ENCODE measurements at regions not wholly inside any gene's neighbourhood (a gene's known extent, or its start where the extent isn't known, plus 50 kb on each side); places are given as distances from the start of the nearest gene placed in this dataset.
"Not testable (repeated sequence)": the region's sequence is repeated elsewhere in the genome, so short reads cannot be mapped to it uniquely, and the experiment has no call there.

DNA sequence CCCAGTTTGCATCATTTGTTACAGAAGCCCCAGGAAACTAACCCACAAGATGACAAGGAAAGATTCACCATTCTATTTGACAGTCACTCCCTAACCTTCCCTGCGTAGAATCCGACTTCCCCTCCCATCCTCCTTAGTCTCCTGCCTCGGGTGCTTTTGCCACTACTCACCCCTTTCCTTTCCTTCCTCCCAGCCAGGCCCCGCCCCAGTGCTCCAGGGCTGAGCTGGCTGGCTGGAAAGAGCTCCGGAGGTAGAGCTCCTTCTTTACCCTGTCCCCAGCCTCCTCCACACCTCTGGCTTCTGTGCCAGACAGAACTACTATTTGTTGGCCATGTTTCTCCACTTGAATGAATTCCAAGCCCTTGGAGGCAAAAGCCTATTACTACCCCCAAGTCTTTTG, 317.6 kb upstream of the NCKAP5 start:
- Mint-ChIP-seq H3K36me3 (ENCODE audit: insufficient read depth) (no peaks in the 10 kb centered on the region), H3K27me3 (ENCODE audit: low read depth) (peaks cover 20% of the 10 kb centered on the region), H3K4me1 (ENCODE audit: low read depth) (peaks cover 1% of the 10 kb centered on the region), H3K4me3 (no peak overlapping the region), H3K9me3 (no peaks in the 10 kb centered on the region)
- no peak for DNase-seq
- no peak for ATAC-seq

DNA sequence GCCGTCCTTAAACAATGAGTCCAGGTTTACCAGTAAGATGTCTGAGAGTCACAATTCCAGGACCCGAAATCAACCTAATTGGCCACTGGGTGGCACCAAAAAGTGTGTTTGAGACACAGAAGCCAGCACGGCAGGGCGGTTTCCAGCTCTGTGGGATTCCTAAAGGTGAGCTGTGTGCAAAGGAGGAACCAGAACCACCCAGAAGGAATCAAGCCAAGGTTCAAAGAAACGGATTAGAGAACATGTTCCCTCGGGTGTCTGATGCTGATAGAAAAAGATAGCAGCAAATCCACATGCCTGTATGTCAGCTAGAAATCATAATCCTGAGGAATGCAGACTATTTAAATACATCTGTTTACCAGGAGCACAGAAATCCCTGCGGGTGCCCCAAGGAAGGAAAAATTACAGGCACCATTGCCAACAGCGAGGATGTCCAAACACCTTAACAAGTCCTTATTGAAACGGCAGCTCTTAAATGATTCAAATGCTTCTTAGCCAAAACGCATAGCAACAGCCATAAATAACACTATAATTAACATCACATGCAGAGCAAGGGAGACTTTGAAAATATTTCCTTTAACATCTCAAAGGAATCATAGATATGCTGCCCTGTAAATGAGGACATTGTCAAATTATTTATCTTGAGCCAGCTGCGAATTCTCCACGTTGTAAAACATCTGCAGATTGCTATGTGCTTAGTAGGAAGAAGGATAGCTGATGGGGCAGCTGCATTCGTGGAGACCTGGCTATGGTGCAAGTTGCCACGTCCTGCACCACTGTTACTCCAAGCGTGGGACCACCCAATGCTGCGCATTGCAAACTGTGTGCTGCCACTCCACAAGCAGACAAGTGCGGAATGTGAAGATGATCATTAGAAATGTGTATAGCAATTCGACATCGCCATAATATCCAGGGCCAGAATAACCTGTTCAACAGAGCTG, 318.7 kb upstream of the NCKAP5 start:
- ATAC-seq (peak in 1 of 2 donors; percentile 43), DNase-seq (peak; percentile 34)
- H3K4me3 Mint-ChIP-seq: no peak overlapping the region
- peaks cover 11% of the 10 kb centered on the region for H3K27me3 Mint-ChIP-seq (ENCODE audit: low read depth)
- H3K36me3 Mint-ChIP-seq (ENCODE audit: insufficient read depth): no peaks in the 10 kb centered on the region
- no peaks in the 10 kb centered on the region for H3K9me3 Mint-ChIP-seq
- peaks cover 1% of the 10 kb centered on the region for H3K4me1 Mint-ChIP-seq (ENCODE audit: low read depth)

DNA sequence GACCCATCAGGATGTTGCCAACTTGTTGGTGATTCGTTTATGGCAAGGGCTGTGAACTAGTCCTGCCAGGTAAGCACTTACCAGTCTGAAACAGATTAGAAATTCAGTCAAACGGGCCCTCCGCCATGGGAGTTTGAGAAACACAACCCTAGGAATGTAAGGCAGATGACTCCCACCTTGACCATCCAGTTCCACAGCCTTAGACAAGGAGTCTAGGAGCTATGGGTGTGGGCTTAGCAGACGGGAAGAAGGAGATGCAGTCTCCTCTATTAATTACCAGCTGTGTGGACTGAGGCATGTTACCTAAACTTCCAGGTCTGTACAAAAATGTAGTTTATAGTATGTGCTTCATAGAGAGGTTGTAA, 319.4 kb upstream of the NCKAP5 start:
- H3K4me3 Mint-ChIP-seq: no peak overlapping the region
- peaks cover 1% of the 10 kb centered on the region for H3K4me1 Mint-ChIP-seq (ENCODE audit: low read depth)
- H3K27me3 Mint-ChIP-seq (ENCODE audit: low read depth): peaks cover 7% of the 10 kb centered on the region
- H3K9me3 Mint-ChIP-seq: no peaks in the 10 kb centered on the region
- ATAC-seq (no peak), DNase-seq (no peak)
- no peaks in the 10 kb centered on the region for H3K36me3 Mint-ChIP-seq (ENCODE audit: insufficient read depth)

DNA sequence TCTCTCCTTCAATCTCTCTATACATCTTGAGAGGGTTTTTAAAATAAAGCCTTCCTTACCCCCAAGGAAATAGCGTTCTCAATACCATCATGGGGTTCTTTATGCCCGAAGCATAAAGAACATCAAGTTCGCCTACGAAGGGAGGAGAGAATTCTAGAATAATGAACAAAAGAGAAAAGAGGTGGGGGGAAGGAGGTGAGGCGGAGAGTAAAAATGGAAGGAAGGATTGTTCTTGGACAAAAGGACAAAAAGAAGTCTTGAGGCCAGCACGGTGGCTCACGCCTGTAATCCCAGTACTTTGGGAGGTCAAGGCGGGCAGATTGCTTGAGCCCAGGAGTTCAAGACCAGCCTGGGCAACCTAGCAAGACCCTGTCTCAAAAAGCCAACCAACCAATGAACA, 319.8 kb upstream of the NCKAP5 start:
- no peak for DNase-seq
- Mint-ChIP-seq H3K9me3 (no peaks in the 10 kb centered on the region), H3K36me3 (ENCODE audit: insufficient read depth) (no peaks in the 10 kb centered on the region), H3K27me3 (ENCODE audit: low read depth) (peaks cover 7% of the 10 kb centered on the region), H3K4me3 (no peak overlapping the region), H3K4me1 (ENCODE audit: low read depth) (peaks cover 1% of the 10 kb centered on the region)
- ATAC-seq: no peak

DNA sequence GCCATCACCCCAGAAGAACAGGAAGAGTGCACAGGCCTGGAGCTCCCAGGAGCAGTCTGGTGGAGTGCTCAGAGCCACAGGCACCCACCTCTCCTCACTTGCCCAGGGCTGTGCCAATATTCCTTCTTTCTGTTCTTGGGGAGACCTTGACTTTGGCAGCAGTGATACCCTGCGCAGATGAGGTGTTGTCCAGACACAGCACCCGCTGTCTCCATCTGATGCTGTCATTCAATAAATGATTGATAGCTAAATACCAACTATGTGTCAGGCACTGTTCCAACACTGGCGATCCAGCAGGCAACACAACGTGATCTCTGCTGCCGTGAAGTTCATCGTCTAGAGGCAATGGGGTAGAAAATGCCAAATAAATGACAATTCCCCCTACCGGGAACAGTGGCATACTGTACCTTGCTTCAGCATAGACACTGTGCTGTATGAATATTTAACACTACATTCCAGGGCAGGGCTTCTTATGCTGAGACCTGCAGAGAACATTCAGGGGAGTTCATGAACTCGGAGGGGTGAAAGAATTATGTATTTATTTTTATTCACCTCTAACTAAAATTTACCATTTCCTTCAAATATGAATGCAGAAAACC, 320.5 kb upstream of the NCKAP5 start:
- no peak overlapping the region for H3K4me3 Mint-ChIP-seq
- H3K9me3 Mint-ChIP-seq: peaks cover 3% of the 10 kb centered on the region
- H3K4me1 Mint-ChIP-seq (ENCODE audit: low read depth): peaks cover 1% of the 10 kb centered on the region
- ATAC-seq: no peak
- no peak for DNase-seq
- H3K36me3 Mint-ChIP-seq (ENCODE audit: insufficient read depth): no peaks in the 10 kb centered on the region
- peaks cover 7% of the 10 kb centered on the region for H3K27me3 Mint-ChIP-seq (ENCODE audit: low read depth)

DNA sequence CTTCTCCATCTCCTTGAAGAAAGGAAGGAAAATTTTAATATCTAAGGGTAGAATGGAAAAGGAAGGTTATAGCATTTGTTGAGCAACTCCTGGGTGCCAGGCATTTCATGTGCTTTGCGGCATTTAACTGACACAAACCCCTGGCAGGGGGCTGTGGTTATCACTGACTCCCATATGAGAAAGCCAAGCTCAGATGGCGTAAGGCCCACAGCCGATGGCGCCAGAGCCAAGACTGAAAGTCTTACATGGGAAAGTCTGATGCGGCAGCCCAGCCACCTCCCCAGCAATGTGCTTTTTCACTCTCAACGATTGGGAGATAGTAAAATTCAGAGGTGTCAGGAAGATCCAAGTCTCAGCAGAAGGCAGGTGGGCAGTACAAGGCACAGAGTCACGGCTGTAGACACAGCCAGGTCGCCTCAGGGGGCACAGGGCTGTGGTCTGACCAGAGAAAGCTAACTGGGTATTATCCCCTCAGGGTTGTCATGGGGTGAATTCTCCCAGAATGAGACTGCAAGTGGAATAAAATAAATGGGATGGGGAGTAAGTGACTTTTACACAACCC, 324.2 kb upstream of the NCKAP5 start:
- Mint-ChIP-seq H3K9me3 (peaks cover 11% of the 10 kb centered on the region), H3K4me3 (no peak overlapping the region), H3K27me3 (ENCODE audit: low read depth) (peaks cover 2% of the 10 kb centered on the region), H3K4me1 (ENCODE audit: low read depth) (no peaks in the 10 kb centered on the region), H3K36me3 (ENCODE audit: insufficient read depth) (no peaks in the 10 kb centered on the region)
- ATAC-seq (no peak), DNase-seq (no peak)

DNA sequence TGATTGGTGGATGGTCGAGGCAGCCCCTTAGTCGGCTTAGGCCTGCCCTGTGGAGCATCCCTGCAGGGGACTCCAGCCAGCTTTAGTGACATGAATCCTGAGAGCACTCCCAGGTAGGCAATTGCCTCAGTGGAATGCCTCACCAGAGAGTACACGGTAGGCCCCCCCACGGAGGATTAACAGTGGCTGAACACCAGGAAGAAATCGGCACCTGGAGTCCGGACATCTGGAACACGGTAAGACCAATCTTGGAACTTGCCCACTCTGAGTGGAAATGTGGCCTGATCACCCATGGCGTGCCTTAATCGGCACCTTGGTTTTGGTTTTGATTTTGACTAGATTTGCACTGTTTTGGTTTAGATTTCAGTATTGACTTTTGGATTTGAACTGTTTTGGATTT, 326.2 kb upstream of the NCKAP5 start:
- DNase-seq: no peak
- H3K4me1 Mint-ChIP-seq (ENCODE audit: low read depth): no peaks in the 10 kb centered on the region
- no peak overlapping the region for H3K4me3 Mint-ChIP-seq
- H3K9me3 Mint-ChIP-seq: peaks cover 11% of the 10 kb centered on the region
- no peak for ATAC-seq
- no peaks in the 10 kb centered on the region for H3K36me3 Mint-ChIP-seq (ENCODE audit: insufficient read depth)
- H3K27me3 Mint-ChIP-seq (ENCODE audit: low read depth): peaks cover 2% of the 10 kb centered on the region

DNA sequence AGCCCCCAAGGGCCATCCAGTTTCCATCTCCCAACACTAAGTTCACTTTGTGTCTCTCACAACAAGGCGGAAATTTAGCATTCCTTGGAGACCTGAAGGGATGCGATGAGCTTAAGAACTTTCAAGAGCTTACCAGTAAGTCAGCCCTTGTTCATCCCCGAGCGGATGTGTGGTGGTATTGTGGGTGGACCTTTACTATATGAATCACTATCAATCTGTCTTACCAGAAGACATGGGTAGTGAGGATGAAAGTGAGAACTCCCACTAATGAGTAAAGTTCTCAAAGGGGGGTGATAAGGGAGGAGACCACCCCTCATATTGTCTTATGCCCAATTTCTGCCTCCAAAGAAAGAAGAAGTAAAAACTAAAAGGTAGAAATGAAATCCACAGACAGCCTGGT, 329.6 kb upstream of the NCKAP5 start:
- H3K36me3 Mint-ChIP-seq (ENCODE audit: insufficient read depth): not testable (repeated sequence)

DNA sequence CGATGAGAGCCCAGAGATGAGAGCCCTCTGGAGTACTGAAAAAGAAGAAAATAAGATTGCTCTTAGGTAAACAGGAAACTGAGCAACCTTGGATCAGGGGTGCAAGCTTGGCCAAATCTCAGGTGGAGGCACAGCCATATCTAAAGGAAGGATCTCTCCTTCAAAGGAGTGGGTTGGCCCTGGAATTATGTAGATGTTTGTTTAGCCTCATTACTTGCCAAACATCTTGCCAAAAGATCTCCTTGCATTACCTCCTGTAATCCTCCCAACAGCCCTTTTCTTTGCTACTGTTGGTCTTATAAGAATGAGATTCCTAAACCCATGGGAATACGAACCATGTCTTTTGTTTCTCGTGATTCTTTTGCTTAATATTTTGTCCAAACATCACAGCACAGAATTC, 332.6 kb upstream of the NCKAP5 start:
- H3K4me3 Mint-ChIP-seq: no peak overlapping the region
- no peaks in the 10 kb centered on the region for H3K9me3 Mint-ChIP-seq
- DNase-seq (no peak), ATAC-seq (no peak)
- no peaks in the 10 kb centered on the region for H3K36me3 Mint-ChIP-seq (ENCODE audit: insufficient read depth)
- peaks cover 7% of the 10 kb centered on the region for H3K27me3 Mint-ChIP-seq (ENCODE audit: low read depth)
- H3K4me1 Mint-ChIP-seq (ENCODE audit: low read depth): no peaks in the 10 kb centered on the region

More for the DNA sequence above, 329.6 kb upstream of the NCKAP5 start:
- not testable (repeated sequence) for H3K4me3 Mint-ChIP-seq; H3K27me3 Mint-ChIP-seq (ENCODE audit: low read depth); ATAC-seq; DNase-seq; H3K4me1 Mint-ChIP-seq (ENCODE audit: low read depth)
- peaks cover 11% of the 10 kb centered on the region for H3K9me3 Mint-ChIP-seq

DNA sequence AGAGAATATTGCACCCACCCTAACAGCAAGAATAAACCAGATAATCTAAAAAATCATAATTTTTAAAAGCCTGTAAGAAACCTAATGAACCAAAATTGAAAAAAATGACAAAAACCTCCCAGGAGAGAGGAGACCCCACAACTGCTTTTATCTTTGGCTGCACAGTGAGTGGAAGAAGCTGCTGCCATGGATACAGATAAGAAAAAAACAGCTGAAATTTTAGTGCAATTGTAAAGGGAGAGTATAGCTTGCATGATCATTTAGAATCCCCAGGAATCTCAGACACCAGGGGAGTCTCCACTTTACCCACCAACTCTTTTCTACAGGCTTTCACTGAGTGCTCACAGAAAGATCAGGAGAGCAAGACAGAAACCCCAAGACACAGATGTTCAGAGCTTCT, 338.1 kb upstream of the NCKAP5 start:
- Mint-ChIP-seq H3K36me3 (ENCODE audit: insufficient read depth) (no peaks in the 10 kb centered on the region), H3K9me3 (peaks cover 8% of the 10 kb centered on the region), H3K4me1 (ENCODE audit: low read depth) (no peaks in the 10 kb centered on the region), H3K27me3 (ENCODE audit: low read depth) (peaks cover 17% of the 10 kb centered on the region), H3K4me3 (no peak overlapping the region)
- DNase-seq: no peak
- ATAC-seq: no peak

DNA sequence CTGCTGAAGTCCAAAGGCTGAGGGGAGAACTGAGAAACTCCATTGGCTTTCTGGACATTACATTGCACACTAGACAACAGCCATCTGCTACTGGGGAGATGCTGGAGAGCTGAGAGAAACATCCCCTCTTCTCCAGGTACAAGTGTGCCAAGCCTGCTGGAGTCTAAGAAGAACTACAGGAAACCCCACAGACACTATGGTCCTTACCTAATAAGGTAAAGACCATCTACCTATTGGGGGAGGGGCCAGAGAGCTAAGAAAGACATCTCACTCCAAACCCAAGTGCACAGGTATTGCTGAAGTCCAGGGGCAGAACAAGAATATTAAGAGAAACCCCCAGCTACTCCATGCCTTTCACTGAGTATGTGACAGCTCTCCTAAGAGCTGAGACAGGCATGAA, 338.7 kb upstream of the NCKAP5 start:
- Mint-ChIP-seq H3K4me1 (ENCODE audit: low read depth) (no peaks in the 10 kb centered on the region), H3K4me3 (no peak overlapping the region), H3K9me3 (peaks cover 8% of the 10 kb centered on the region), H3K27me3 (ENCODE audit: low read depth) (peaks cover 17% of the 10 kb centered on the region), H3K36me3 (ENCODE audit: insufficient read depth) (no peaks in the 10 kb centered on the region)
- DNase-seq: no peak
- no peak for ATAC-seq

DNA sequence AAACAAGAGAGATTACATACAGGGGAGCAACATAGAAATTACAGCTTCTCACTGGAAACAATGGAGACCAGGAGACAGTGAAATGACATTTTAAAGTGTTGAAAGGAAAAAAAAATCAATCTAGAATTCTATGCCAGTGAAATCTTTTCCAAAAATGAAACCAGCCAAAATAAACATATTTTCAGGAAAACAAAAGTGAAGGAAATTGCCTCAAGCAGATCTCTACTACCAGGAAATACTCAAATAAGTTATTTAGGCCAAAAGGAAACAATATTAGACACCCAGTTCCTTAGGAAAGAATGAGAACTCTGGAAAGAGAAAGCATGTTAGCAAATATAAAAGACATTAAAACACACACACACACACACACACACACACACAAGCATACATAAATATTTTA, 339.9 kb upstream of the NCKAP5 start:
- Mint-ChIP-seq H3K36me3 (ENCODE audit: insufficient read depth) (no peaks in the 10 kb centered on the region), H3K9me3 (peaks cover 8% of the 10 kb centered on the region), H3K27me3 (ENCODE audit: low read depth) (peaks cover 15% of the 10 kb centered on the region), H3K4me1 (ENCODE audit: low read depth) (no peaks in the 10 kb centered on the region), H3K4me3 (no peak overlapping the region)
- DNase-seq (no peak), ATAC-seq (no peak)

DNA sequence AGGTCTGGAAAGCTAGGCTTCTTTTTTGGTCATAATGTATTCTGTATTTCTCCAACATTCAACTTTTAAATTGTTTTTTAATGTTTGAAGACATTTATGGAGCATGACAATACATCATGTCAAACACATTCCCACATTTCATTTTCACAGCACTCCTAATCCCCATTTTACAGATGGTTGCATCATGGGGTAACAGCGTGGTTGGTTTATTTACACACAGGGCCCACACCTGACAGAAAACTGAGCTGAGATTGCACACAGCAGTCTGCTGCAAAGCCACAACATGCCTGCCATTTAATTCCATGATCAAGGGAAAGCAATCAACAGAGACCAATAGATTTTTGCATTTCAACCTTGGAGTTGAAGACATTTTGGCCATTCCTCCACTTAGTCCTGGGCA, 335.7 kb upstream of the MGAT5 start:
- peaks cover 6% of the 10 kb centered on the region for H3K27me3 Mint-ChIP-seq (ENCODE audit: low read depth)
- H3K4me3 Mint-ChIP-seq: no peak overlapping the region
- no peaks in the 10 kb centered on the region for H3K4me1 Mint-ChIP-seq (ENCODE audit: low read depth)
- no peaks in the 10 kb centered on the region for H3K9me3 Mint-ChIP-seq
- ATAC-seq (no peak), DNase-seq (no peak)
- H3K36me3 Mint-ChIP-seq (ENCODE audit: insufficient read depth): no peaks in the 10 kb centered on the region

DNA sequence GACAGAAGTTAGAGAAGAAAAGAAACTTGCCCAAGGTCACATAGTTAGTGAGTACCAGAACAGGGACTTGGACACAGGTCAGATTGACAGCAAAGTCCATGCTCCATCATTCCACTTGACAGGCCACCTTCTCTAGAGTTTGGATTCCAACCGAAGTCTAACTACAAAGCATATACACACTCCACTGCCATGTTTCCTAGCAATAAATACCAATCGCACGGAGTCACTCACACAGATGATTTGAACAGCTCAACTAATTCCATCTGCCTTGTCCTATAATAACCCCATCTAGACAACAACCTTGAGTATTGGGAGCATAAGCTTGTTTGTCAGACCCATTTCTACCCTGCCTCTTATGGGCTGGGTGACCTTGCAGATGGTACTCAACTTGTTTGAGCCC, 334.6 kb upstream of the MGAT5 start:
- no peaks in the 10 kb centered on the region for H3K9me3 Mint-ChIP-seq
- H3K36me3 Mint-ChIP-seq (ENCODE audit: insufficient read depth): no peaks in the 10 kb centered on the region
- DNase-seq (no peak), ATAC-seq (no peak)
- H3K4me1 Mint-ChIP-seq (ENCODE audit: low read depth): no peaks in the 10 kb centered on the region
- peaks cover 6% of the 10 kb centered on the region for H3K27me3 Mint-ChIP-seq (ENCODE audit: low read depth)
- no peak overlapping the region for H3K4me3 Mint-ChIP-seq

DNA sequence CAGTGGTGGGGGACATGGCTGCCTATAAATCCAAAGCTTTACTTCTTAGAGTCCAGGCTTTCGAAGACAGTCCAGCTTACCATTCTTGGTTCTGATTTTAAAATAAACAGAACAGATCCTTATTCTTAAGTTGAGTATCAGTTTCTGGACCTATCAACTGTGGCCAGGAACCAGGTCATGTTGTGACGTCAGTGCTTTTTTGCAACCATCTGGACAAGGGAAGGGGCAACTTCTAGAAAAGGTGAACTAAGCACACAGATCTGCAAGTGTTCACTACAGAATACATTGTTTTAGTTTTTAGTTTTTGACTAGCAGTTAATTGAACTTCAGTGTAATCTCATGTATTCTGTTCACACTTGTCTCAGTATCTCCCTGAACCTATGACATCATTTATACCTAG, 326.0 kb upstream of the MGAT5 start:
- H3K27me3 Mint-ChIP-seq (ENCODE audit: low read depth): peaks cover 3% of the 10 kb centered on the region
- no peak overlapping the region for H3K4me3 Mint-ChIP-seq
- peaks cover 3% of the 10 kb centered on the region for H3K9me3 Mint-ChIP-seq
- H3K4me1 Mint-ChIP-seq (ENCODE audit: low read depth): no peaks in the 10 kb centered on the region
- no peaks in the 10 kb centered on the region for H3K36me3 Mint-ChIP-seq (ENCODE audit: insufficient read depth)
- no peak for ATAC-seq
- DNase-seq: no peak

Data from activated T-cell treated with anti-CD3 and anti-CD28 coated beads, Interleukin-2, amount 50 U/mL, for 4 hours (primary cell).